ENCODE measurements at regions not wholly inside any gene's neighbourhood (a gene's known extent, or its start where the extent isn't known, plus 50 kb on each side); places are given as distances from the start of the nearest gene placed in this dataset.

GRCh38 chr7:42311195-42311594 is 74.2 kb upstream of the GLI3 start:
- Histone ChIP-seq H2BK12ac (ENCODE audit: low read depth, low read length) (no peak overlapping the region), H3K9ac (replicated peaks in 1 of 4; ENCODE audit: extremely low read depth in 1 of 4, low read depth in 3 of 4, low read length in 3 of 4) (no peak overlapping the region), H3K9me3 (ENCODE audit: insufficient read depth in 2 of 2, low read depth in 1 of 2, low read length in 1 of 2) (no peaks in the 10 kb centered on the region), H3K27me3 (replicated peaks in 1 of 4; ENCODE audit: control insufficient read depth in 3 of 4, extremely low read depth in 1 of 4, insufficient read depth in 3 of 4, low read length in 3 of 4) (no peaks in the 10 kb centered on the region), H3K4ac (replicated peaks; ENCODE audit: insufficient read length, low read depth, low read length) (no peak overlapping the region), H4K91ac (replicated peaks; ENCODE audit: insufficient read length, low read length) (no peak overlapping the region), H2AFZ (ENCODE audit: low read length) (no peak overlapping the region), H2BK120ac (replicated peaks; ENCODE audit: low read depth, low read length) (no peak overlapping the region), H4K5ac (ENCODE audit: insufficient read length, low read depth, low read length) (no peak overlapping the region), H4K20me1 (replicated peaks in 1 of 2; ENCODE audit: control insufficient read depth in 1 of 2, insufficient read depth in 2 of 2, low read length in 2 of 2) (no peaks in the 10 kb centered on the region), H3K14ac (ENCODE audit: insufficient read length) (no peak overlapping the region), H2AK5ac (ENCODE audit: low read depth, low read length) (no peak overlapping the region), H3K27ac (ENCODE audit: low read depth, low read length) (no peak overlapping the region), H3K79me2 (ENCODE audit: control insufficient read depth in 1 of 2, insufficient read depth in 2 of 2, low read length in 2 of 2) (no peaks in the 10 kb centered on the region), H3K79me1 (ENCODE audit: low read depth, low read length) (no peaks in the 10 kb centered on the region), H3K4me3 (ENCODE audit: extremely low read depth in 1 of 4, insufficient read depth in 2 of 4, low read depth in 3 of 4, low read length in 4 of 4) (no peak overlapping the region), H4K8ac (ENCODE audit: extremely low read depth, insufficient read depth, low read length) (no peak overlapping the region), H2BK5ac (ENCODE audit: low read depth, low read length) (no peak overlapping the region), H2BK15ac (ENCODE audit: low read length) (no peak overlapping the region), H3K4me2 (ENCODE audit: insufficient read depth in 1 of 2, low read depth in 2 of 2, low read length in 2 of 2) (no peak overlapping the region), H3K23me2 (ENCODE audit: low read depth, low read length) (no peaks in the 10 kb centered on the region), H3K4me1 (replicated peaks in 1 of 4; ENCODE audit: control insufficient read depth in 3 of 4, insufficient read depth in 4 of 4, low read length in 3 of 4) (no peaks in the 10 kb centered on the region), H3K36me3 (ENCODE audit: control insufficient read depth in 2 of 4, insufficient read depth in 4 of 4, low read length in 3 of 4) (no peaks in the 10 kb centered on the region), H3K56ac (replicated peaks; ENCODE audit: insufficient read length, low read depth, low read length) (no peak overlapping the region), H2BK20ac (ENCODE audit: low read length) (no peak overlapping the region), H3K23ac (ENCODE audit: insufficient read length) (no peak overlapping the region), H3K18ac (ENCODE audit: extremely low read depth, low read length) (no peak overlapping the region)
- DNase-seq (ENCODE audit: low read depth in 1 of 2, low spot score in 2 of 2) (no peak), FAIRE-seq (no peak)
- POLR2A ChIA-PET (ENCODE audit: partially characterized antibody), result no interaction called here
- CTCF ChIA-PET (ENCODE audit: partially characterized antibody), result interaction anchor here (0.6 to 0.7 kb wide), 2 partner anchors 374 to 1400 kb away, joined by 3 read pairs; no protein-coding TSS in a partner anchor
- TF ChIP-seq FOSL1 (IDR thresholded peaks at IDR 0.05; ENCODE audit: insufficient read depth, low read depth, low read length) (no peak), SIRT6 (IDR thresholded peaks at IDR 0.05; ENCODE audit: low read length) (no peak), TBP (IDR thresholded peaks at IDR 0.05; ENCODE audit: low read depth, low read length) (no peak), RBBP5 (IDR thresholded peaks at IDR 0.05; ENCODE audit: borderline replicate concordance, low read depth, low read length) (no peak), RFX5 (IDR thresholded peaks at IDR 0.05; ENCODE audit: borderline replicate concordance, low read depth, low read length) (no peak), SAP30 (IDR thresholded peaks at IDR 0.05; ENCODE audit: insufficient read depth, insufficient replicate concordance, low read length) (no peak), TEAD4 (IDR thresholded peaks at IDR 0.05; ENCODE audit: low read depth, low read length) (no peak), JUN (IDR thresholded peaks at IDR 0.05; ENCODE audit: low read depth, low read length) (no peak)
- TF ChIP-seq, protein P1, sequence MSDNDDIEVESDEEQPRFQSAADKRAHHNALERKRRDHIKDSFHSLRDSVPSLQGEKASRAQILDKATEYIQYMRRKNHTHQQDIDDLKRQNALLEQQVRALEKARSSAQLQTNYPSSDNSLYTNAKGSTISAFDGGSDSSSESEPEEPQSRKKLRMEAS (IDR thresholded peaks at IDR 0.05), result no peak

All from H1 (cell line).